ENCODE measurements at regions not wholly inside any gene's neighbourhood (a gene's known extent, or its start where the extent isn't known, plus 50 kb on each side); places are given as distances from the start of the nearest gene placed in this dataset.
A peak's percentile ranks its signal among the peaks of the same experiment; 100 is the strongest.

- no peak for DNase-seq
Observed at GRCh38 chr2:8453904-8454302, 228.0 kb upstream of the ID2 start.

- no peak for DNase-seq
Observed at GRCh38 chr2:8454797-8455196, 227.1 kb upstream of the ID2 start.

GRCh38 chr2:8455236-8456150 lies 226.4 kb upstream of the ID2 start:
- no peak for DNase-seq

GRCh38 chr2:8456151-8457091 lies 225.4 kb upstream of the ID2 start:
- no peak for DNase-seq

GRCh38 chr2:8457092-8457481 lies 224.8 kb upstream of the ID2 start:
- DNase-seq, result peak; percentile 82

- peak; percentile 52 for DNase-seq
Observed at GRCh38 chr2:8457699-8458502, 224.0 kb upstream of the ID2 start.

GRCh38 chr2:8458503-8459459 lies 223.1 kb upstream of the ID2 start:
- no peak for DNase-seq

- DNase-seq, result no peak
Observed at GRCh38 chr2:8459474-8459873, 222.4 kb upstream of the ID2 start.

- DNase-seq, result no peak
Observed at GRCh38 chr2:8461341-8461740, 220.5 kb upstream of the ID2 start.

- DNase-seq, result peak; percentile 36
Observed at GRCh38 chr2:8462280-8462679, 219.6 kb upstream of the ID2 start.

- no peak for DNase-seq
Observed at GRCh38 chr2:8462899-8463648, 218.8 kb upstream of the ID2 start.

GRCh38 chr2:8465560-8465959 lies 216.3 kb upstream of the ID2 start:
- no peak for DNase-seq

- DNase-seq, result no peak
Observed at GRCh38 chr2:8469709-8470493, 212.0 kb upstream of the ID2 start.

GRCh38 chr2:8472545-8473323 lies 209.1 kb upstream of the ID2 start:
- DNase-seq, result no peak

- peak; percentile 7 for DNase-seq
Observed at GRCh38 chr2:8475349-8476031, 206.4 kb upstream of the ID2 start.

GRCh38 chr2:8477552-8478470 lies 204.0 kb upstream of the ID2 start:
- DNase-seq, result no peak

- no peak for DNase-seq
Observed at GRCh38 chr2:8478471-8478793, 203.4 kb upstream of the ID2 start.

GRCh38 chr2:8479298-8479697 lies 202.6 kb upstream of the ID2 start:
- no peak for DNase-seq

Measured in NCI-H510A (cell line).